Endothelial cell of umbilical vein (primary cell): ENCODE measurements at regions not wholly inside any gene's neighbourhood (a gene's known extent, or its start where the extent isn't known, plus 50 kb on each side); places are given as distances from the start of the nearest gene placed in this dataset.

Source experiments
- EZH2 ChIP-seq: IDR thresholded peaks from 2 replicates; pipeline ENCODE4 v1.6.1; 2012; ENCODE audit warnings: borderline replicate concordance, low read depth, mild to moderate bottlenecking, moderate library complexity, low read length, inconsistent platforms; ENCODE audit not compliant: severe bottlenecking
- FOS ChIP-seq: IDR thresholded peaks from 2 replicates; pipeline ENCODE4 v1.6.1; 2011; ENCODE audit warnings: mild to moderate bottlenecking, low read length, moderate library complexity, borderline replicate concordance; ENCODE audit not compliant: insufficient read depth
- GATA2 ChIP-seq: IDR thresholded peaks from 2 replicates; pipeline ENCODE4 v1.7.0; 2011; ENCODE audit warnings: low read depth, mild to moderate bottlenecking, moderate library complexity, mixed read lengths, low read length; ENCODE audit not compliant: insufficient read length, insufficient read depth
- JUN ChIP-seq: IDR thresholded peaks from 2 replicates; pipeline ENCODE4 v1.6.1; 2011; ENCODE audit warnings: borderline replicate concordance, low read depth; ENCODE audit not compliant: insufficient read length, insufficient read depth
- POLR2A ChIP-seq: IDR thresholded peaks from 2 replicates; pipeline ENCODE4 v1.6.1; 2012; ENCODE audit warnings: low read depth, mild to moderate bottlenecking, control low read depth, low read length
- POLR2AphosphoS5 ChIP-seq: IDR thresholded peaks from 2 replicates; pipeline ENCODE4 v1.6.1; 2012; ENCODE audit warnings: low read depth, mild to moderate bottlenecking, control low read depth, low read length, moderate library complexity; ENCODE audit not compliant: insufficient read depth
- TF ChIP-seq, protein P1 (sequence below), 2 donors: IDR thresholded peaks; 1 replicate in 1 of 2; 2 replicates in 1 of 2; pipeline ENCODE4 v1.5.1; 2011; ENCODE audit warnings: low read length in 2 of 2, mild to moderate bottlenecking in 2 of 2, moderate library complexity in 2 of 2, control low read depth in 1 of 2, inconsistent platforms in 1 of 2, low read depth in 1 of 2; ENCODE audit not compliant: insufficient read depth in 1 of 2; ENCODE audit errors: extremely low read depth in 1 of 2
- TF ChIP-seq, protein P2 (sequence below): IDR thresholded peaks from 2 replicates; pipeline ENCODE4 v1.6.1; 2011; ENCODE audit not compliant: insufficient read depth, insufficient read length

DNA sequence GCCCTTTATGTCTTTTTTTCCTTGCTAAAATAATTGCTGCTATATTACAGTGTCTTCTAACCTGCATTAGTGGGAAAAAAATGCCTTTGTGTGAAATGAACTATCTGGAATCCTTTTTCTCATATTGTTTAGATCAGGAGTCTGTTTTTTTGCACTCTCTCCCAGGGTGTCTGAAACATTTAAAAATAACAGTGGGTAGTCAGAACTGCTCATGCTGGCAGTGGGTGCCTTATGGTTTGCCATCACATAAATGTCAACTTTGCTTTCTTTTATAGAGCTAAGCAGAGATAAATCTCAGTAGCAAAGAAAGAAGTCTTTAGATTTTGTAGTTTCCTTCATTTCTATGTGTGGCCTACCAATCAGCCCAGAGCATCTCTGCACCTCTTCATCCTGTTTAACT lies 347.8 kb upstream of the RGMB start:
- TF ChIP-seq POLR2A (no peak), JUN (no peak), POLR2AphosphoS5 (no peak), GATA2 (no peak), FOS (no peak), EZH2 (no peak)
- TF ChIP-seq, protein P1, sequence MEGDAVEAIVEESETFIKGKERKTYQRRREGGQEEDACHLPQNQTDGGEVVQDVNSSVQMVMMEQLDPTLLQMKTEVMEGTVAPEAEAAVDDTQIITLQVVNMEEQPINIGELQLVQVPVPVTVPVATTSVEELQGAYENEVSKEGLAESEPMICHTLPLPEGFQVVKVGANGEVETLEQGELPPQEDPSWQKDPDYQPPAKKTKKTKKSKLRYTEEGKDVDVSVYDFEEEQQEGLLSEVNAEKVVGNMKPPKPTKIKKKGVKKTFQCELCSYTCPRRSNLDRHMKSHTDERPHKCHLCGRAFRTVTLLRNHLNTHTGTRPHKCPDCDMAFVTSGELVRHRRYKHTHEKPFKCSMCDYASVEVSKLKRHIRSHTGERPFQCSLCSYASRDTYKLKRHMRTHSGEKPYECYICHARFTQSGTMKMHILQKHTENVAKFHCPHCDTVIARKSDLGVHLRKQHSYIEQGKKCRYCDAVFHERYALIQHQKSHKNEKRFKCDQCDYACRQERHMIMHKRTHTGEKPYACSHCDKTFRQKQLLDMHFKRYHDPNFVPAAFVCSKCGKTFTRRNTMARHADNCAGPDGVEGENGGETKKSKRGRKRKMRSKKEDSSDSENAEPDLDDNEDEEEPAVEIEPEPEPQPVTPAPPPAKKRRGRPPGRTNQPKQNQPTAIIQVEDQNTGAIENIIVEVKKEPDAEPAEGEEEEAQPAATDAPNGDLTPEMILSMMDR (IDR thresholded peaks at IDR 0.05; ENCODE audit: extremely low read depth in 1 of 2, insufficient read depth in 1 of 2, low read depth in 1 of 2, low read length in 2 of 2) = no peak
- TF ChIP-seq, protein P2, sequence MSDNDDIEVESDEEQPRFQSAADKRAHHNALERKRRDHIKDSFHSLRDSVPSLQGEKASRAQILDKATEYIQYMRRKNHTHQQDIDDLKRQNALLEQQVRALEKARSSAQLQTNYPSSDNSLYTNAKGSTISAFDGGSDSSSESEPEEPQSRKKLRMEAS = no peak
